Glutamatergic neuron (in vitro differentiated cells): ENCODE measurements at regions not wholly inside any gene's neighbourhood (a gene's known extent, or its start where the extent isn't known, plus 50 kb on each side); places are given as distances from the start of the nearest gene placed in this dataset.
A peak's percentile ranks its signal among the peaks of the same experiment; 100 is the strongest.

Experiments used
- DNase-seq: peaks from one replicate; pipeline ENCODE4 v3.0.0; 2022
- H3K27ac Mint-ChIP-seq: one replicate; pipeline ENCODE4 v1.8.0; 2020; ENCODE audit warnings: mild to moderate bottlenecking, mixed read lengths, inconsistent platforms; ENCODE audit not compliant: unreplicated experiment
- H3K27me3 Mint-ChIP-seq: one replicate; pipeline ENCODE4 v1.8.0; 2020; ENCODE audit warnings: mild to moderate bottlenecking, moderate library complexity, mixed read lengths, inconsistent platforms; ENCODE audit not compliant: unreplicated experiment
- H3K36me3 Mint-ChIP-seq: one replicate; pipeline ENCODE4 v1.8.0; 2020; ENCODE audit warnings: mild to moderate bottlenecking, mixed read lengths, inconsistent platforms; ENCODE audit not compliant: unreplicated experiment
- H3K4me1 Mint-ChIP-seq: one replicate; pipeline ENCODE4 v1.8.0; 2020; ENCODE audit warnings: mild to moderate bottlenecking, low read depth, mixed read lengths, inconsistent platforms; ENCODE audit not compliant: unreplicated experiment
- H3K4me3 Mint-ChIP-seq: one replicate; pipeline ENCODE4 v1.8.0; 2020; ENCODE audit warnings: mild to moderate bottlenecking, mixed read lengths, inconsistent platforms; ENCODE audit not compliant: unreplicated experiment
- H3K9me3 Mint-ChIP-seq: one replicate; pipeline ENCODE4 v1.8.0; 2020; ENCODE audit warnings: mild to moderate bottlenecking, moderate library complexity, mixed read lengths, inconsistent platforms; ENCODE audit not compliant: unreplicated experiment
- TF ChIP-seq, protein P1 (sequence below): fragments of 200-600 bp; sonication (generic); IDR thresholded peaks from one replicate; pipeline ENCODE4 v1.5.0; 2021; ENCODE audit not compliant: partially characterized antibody, unreplicated experiment

DNA sequence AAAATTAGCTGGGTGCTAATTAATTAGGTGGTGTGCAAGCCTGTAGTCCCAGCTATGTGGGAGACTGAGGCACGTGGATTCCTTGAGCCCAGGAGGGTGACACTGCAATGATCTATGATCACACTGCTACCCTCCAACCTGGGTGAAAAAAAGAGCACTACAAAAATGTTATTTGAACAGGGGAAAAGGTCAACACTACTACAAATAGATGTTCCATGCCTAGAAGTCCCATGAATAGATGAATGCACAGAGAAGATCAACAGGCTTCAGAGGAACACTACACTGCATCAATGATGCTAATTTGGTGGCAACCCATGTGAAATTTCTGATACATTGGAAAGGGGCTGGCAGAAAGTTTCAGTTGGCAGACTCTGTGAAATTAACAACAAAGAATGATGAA, 105.4 kb upstream of the FHIT start:
- H3K27me3 Mint-ChIP-seq, result no peaks in the 10 kb centered on the region
- no peaks in the 10 kb centered on the region for H3K4me1 Mint-ChIP-seq

DNA sequence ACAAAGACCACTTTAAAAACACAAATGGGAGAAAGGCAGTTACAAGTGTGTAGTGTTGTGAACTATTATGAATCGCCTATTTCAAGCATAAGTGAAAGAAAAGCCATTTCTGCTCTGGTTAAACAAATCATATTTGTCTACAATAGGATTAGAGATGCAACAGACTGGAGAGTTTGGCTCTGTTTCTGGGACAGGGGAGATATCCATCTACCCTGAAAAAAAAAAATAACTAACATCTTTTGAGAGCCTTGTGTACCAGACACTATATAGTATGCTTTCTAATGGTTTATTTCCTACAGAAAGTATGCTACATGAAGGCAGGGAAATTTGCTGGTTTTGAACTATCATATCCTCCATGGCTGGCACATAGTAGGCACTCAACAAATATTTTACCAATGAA, 106.7 kb upstream of the FHIT start:
- Mint-ChIP-seq H3K4me1 (no peaks in the 10 kb centered on the region), H3K27ac (no peak overlapping the region), H3K9me3 (peaks cover 2% of the 10 kb centered on the region), H3K4me3 (no peak overlapping the region), H3K36me3 (no peaks in the 10 kb centered on the region), H3K27me3 (no peaks in the 10 kb centered on the region)
- no peak for DNase-seq
- TF ChIP-seq, protein P1, sequence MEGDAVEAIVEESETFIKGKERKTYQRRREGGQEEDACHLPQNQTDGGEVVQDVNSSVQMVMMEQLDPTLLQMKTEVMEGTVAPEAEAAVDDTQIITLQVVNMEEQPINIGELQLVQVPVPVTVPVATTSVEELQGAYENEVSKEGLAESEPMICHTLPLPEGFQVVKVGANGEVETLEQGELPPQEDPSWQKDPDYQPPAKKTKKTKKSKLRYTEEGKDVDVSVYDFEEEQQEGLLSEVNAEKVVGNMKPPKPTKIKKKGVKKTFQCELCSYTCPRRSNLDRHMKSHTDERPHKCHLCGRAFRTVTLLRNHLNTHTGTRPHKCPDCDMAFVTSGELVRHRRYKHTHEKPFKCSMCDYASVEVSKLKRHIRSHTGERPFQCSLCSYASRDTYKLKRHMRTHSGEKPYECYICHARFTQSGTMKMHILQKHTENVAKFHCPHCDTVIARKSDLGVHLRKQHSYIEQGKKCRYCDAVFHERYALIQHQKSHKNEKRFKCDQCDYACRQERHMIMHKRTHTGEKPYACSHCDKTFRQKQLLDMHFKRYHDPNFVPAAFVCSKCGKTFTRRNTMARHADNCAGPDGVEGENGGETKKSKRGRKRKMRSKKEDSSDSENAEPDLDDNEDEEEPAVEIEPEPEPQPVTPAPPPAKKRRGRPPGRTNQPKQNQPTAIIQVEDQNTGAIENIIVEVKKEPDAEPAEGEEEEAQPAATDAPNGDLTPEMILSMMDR, result no peak

More for the DNA sequence above, 105.4 kb upstream of the FHIT start:
- TF ChIP-seq, protein P1, result no peak
- H3K9me3 Mint-ChIP-seq, result no peaks in the 10 kb centered on the region
- no peak for DNase-seq
- no peak overlapping the region for H3K4me3 Mint-ChIP-seq
- H3K36me3 Mint-ChIP-seq, result no peaks in the 10 kb centered on the region
- no peak overlapping the region for H3K27ac Mint-ChIP-seq

DNA sequence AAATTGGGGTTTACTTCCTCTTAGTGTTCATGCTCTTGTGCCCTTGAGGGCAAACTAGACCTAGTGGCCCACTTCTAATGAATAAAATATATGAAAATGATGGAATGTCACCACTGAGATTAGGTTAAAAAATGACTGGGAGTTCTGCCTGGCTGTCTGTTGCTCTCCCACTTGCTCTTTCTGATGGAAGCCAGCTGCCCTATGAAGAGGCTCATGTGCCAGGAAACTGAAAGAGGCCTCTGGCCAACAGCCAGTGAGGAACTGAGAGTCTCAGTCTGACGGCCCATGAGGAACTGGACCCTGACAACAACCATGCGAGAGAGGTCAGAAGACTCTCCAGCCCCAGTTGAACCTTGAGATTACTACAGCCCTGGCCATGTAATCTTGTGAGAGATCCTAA, 107.1 kb upstream of the FHIT start:
- no peaks in the 10 kb centered on the region for H3K4me1 Mint-ChIP-seq
- TF ChIP-seq, protein P1, result no peak
- H3K27me3 Mint-ChIP-seq, result no peaks in the 10 kb centered on the region

DNA sequence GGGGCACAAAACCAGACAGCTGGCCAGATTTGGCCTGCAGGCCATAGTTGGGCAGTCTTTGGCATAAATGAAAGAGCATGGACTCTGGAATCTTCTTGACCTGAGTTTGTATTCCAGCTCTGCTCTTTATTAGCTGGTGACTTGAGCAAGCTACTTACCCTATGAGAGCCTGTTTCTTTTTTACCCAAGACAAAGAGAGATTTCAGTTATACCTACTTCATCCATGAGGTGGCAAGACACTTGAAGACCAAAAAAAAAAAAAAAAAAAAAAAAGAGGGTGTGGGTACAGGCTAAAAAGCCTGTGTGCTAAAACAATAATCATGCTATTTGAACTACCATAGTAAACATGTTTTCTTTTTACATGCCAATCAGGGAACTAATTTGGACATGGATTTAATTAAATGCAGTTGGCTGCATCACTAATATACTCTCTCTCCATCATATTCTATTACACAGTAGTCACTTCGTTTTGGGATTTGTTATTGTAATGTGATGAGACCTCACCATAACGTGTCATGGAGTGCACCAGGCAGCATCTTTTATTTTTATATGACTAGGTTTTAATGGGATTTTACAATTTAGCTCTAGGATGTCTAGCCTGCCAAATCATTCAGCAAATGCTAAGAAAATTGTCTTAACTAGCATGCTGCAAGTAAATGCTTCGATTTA, 109.2 kb upstream of the FHIT start:
- no peaks in the 10 kb centered on the region for H3K27me3 Mint-ChIP-seq
- peaks cover 8% of the 10 kb centered on the region for H3K36me3 Mint-ChIP-seq
- DNase-seq, result no peak
- H3K4me3 Mint-ChIP-seq, result no peak overlapping the region
- no peak overlapping the region for H3K27ac Mint-ChIP-seq
- TF ChIP-seq, protein P1, result peak; percentile 14
- peaks cover 3% of the 10 kb centered on the region for H3K9me3 Mint-ChIP-seq
- H3K4me1 Mint-ChIP-seq, result no peaks in the 10 kb centered on the region

More for the DNA sequence above, 107.1 kb upstream of the FHIT start:
- Mint-ChIP-seq H3K4me3 (no peak overlapping the region), H3K36me3 (peaks cover 3% of the 10 kb centered on the region), H3K9me3 (peaks cover 2% of the 10 kb centered on the region), H3K27ac (no peak overlapping the region)
- no peak for DNase-seq

DNA sequence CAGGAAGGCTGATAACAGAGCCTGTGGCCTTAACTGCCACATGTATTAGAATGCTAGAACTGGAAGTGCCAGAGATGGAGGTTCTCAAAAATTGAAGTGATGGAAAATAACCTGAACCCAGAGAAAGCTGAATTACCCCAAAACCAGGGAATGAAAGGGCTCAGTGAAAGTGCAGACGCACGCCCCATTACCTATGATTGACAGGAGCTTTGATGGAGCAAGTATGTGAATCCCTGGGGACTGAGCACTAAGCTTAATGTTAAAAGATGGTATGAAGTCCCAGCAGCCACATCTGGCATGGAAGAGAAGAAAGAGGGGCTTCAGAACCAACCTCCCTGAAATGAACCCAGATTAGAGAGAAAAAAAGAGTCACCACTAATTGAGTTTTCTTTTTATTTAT, 118.4 kb upstream of the FHIT start:
- TF ChIP-seq, protein P1, result no peak
- no peak overlapping the region for H3K4me3 Mint-ChIP-seq
- H3K27ac Mint-ChIP-seq, result no peak overlapping the region
- DNase-seq, result no peak
- H3K4me1 Mint-ChIP-seq, result no peaks in the 10 kb centered on the region
- H3K36me3 Mint-ChIP-seq, result no peaks in the 10 kb centered on the region
- no peaks in the 10 kb centered on the region for H3K27me3 Mint-ChIP-seq
- peaks cover 2% of the 10 kb centered on the region for H3K9me3 Mint-ChIP-seq
